Left lobe of liver (tissue), 2 donors: ENCODE measurements at regions not wholly inside any gene's neighbourhood (a gene's known extent, or its start where the extent isn't known, plus 50 kb on each side); places are given as distances from the start of the nearest gene placed in this dataset.

Experiments used
- ATAC-seq: fragments of 200-7000 bp; cut with Tn5 transposase; one replicate; pipeline ENCODE4 v1.9.1; 2020; ENCODE audit warnings: mild to moderate bottlenecking, moderate library complexity
- DNase-seq: peaks from one replicate; pipeline ENCODE4 v3.0.0-alpha.2; 2020; ENCODE audit warnings: low spot score
- donor health status: DM: no; HTN: no; CAD: no; lungs with moderate emphysema.
- donor health status: DM: no; HTN: yes; CAD: no.

DNA sequence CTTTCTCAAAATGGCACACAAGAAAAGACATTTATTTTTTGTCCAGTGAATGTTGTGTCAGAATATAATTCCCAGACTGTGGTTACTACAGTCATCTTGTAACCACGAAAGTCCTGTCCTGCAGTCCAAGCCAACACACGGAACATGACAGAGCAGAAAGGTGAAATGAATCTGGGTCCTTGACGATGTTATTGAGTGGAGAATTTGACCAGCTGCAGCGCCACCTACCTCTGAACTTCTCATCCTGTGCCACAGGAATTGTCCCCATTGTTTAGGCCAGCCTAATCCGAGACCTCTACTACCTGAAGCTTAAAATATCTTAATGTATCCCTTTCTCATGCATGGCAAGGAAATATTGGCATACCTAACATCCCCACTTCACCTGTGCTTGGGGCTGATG lies 64.1 kb upstream of the OTX2 start:
- ATAC-seq = peak; percentile 80
- no peak for DNase-seq

DNA sequence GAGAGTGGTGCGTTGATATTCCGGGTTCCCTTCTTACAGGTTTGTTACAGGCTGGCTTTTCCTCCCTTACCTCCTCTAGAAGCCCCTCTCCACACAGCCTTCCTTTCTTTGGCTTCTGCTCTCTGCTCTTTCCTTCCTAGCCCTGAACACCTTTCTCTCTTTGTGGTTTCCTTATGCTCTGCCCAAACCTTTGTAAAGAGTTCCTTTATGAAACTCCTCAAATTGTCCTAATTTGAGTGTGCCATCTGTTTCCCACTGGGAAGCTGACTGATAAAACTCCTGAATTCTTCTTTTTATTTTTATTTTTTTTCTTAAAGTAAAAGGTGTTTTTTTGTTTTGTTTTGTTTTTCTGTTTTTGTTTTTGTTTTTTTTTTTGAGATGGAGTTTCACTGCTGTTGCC lies 60.1 kb upstream of the OTX2 start:
- ATAC-seq (no peak), DNase-seq (no peak)

DNA sequence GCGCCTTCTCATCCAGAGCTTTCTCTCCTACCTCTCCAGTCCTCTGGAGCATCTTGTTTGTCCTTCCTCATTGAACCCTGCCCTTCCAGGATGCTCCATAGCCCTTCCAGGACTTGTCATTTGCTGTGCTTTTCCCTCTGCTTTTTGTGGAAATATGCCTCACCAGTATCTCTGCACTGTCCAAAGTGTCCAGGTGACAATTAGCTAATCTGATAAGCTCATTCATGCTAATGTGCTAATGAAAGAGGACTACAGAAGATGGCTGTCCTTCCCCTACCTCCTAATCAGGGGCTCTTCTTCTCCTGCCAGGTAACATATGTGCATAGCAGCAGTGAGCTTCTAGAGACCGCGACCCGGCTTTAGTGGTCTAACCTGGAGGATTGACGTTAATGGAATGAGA lies 58.4 kb upstream of the OTX2 start:
- no peak for DNase-seq
- ATAC-seq = no peak

DNA sequence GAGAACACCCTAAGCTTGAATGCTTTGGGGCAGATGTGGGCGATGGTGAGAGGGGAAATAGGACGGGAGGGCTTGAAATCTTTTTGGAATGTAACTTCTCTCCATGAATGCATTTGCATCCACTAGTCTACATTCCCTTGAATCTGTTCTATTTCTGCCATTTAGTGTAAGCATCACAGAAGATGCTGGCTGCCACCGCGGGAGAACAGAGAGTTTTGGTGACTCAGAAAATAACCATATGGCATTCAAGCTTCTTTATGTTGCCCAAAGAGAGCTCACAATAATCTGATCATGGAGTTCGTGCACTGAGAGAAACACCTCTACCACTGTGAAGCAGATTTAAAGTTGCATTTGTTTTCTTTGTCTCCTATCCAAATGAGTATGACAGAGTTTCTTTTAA lies 52.6 kb upstream of the OTX2 start:
- DNase-seq (no peak), ATAC-seq (no peak)

DNA sequence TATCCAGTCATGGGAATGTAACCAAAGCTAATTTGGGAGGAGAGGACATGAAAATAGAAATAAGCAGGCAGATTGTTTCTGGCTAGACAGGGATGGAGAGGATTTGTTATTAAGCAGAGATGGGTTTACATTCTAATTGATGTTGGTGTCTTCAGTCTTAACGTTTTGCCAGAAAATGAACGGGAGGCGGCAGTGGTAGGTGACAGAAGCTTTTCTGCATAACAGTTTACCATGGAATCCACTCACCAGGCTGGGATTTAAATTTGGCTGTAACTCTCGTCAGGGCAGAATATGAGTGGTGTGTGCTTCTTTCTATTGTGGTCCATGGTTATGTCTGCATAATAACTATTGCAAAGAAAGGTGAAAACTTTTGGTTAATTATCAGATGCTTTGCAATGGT lies 50.2 kb upstream of the OTX2 start:
- ATAC-seq (no peak), DNase-seq (no peak)
